ENCODE measurements at regions not wholly inside any gene's neighbourhood (a gene's known extent, or its start where the extent isn't known, plus 50 kb on each side); places are given as distances from the start of the nearest gene placed in this dataset.

GRCh38 chr2:195594248-195594647 is 62.8 kb upstream of the SLC39A10 start:
- Mint-ChIP-seq H3K4me3 (ENCODE audit: unreplicated experiment) (no peak overlapping the region), H3K9me3 (ENCODE audit: unreplicated experiment) (no peaks in the 10 kb centered on the region), H3K36me3 (ENCODE audit: unreplicated experiment) (no peaks in the 10 kb centered on the region), H3K4me1 (ENCODE audit: unreplicated experiment) (peaks cover 3% of the 10 kb centered on the region), H3K27me3 (ENCODE audit: unreplicated experiment) (no peaks in the 10 kb centered on the region), H3K27ac (ENCODE audit: unreplicated experiment) (no peak overlapping the region)
- no peak for DNase-seq (ENCODE audit: extremely low spot score, unreplicated experiment)
- no peak for TF ChIP-seq CTCF (IDR thresholded peaks at IDR 0.05)

- Mint-ChIP-seq H3K36me3 (ENCODE audit: unreplicated experiment) (no peaks in the 10 kb centered on the region), H3K4me1 (ENCODE audit: unreplicated experiment) (peaks cover 3% of the 10 kb centered on the region), H3K4me3 (ENCODE audit: unreplicated experiment) (no peak overlapping the region), H3K27ac (ENCODE audit: unreplicated experiment) (no peak overlapping the region), H3K27me3 (ENCODE audit: unreplicated experiment) (no peaks in the 10 kb centered on the region), H3K9me3 (ENCODE audit: unreplicated experiment) (no peaks in the 10 kb centered on the region)
- no peak for DNase-seq (ENCODE audit: extremely low spot score, unreplicated experiment)
- no peak for TF ChIP-seq CTCF (IDR thresholded peaks at IDR 0.05)
Measured at GRCh38 chr2:195592105-195592504, 64.9 kb upstream of the SLC39A10 start.

- H3K36me3 Mint-ChIP-seq (ENCODE audit: unreplicated experiment): no peaks in the 10 kb centered on the region
- TF ChIP-seq CTCF (IDR thresholded peaks at IDR 0.05): no peak
- H3K4me1 Mint-ChIP-seq (ENCODE audit: unreplicated experiment): peaks cover 3% of the 10 kb centered on the region
- no peak overlapping the region for H3K27ac Mint-ChIP-seq (ENCODE audit: unreplicated experiment)
- no peaks in the 10 kb centered on the region for H3K27me3 Mint-ChIP-seq (ENCODE audit: unreplicated experiment)
- no peaks in the 10 kb centered on the region for H3K9me3 Mint-ChIP-seq (ENCODE audit: unreplicated experiment)
- H3K4me3 Mint-ChIP-seq (ENCODE audit: unreplicated experiment): no peak overlapping the region
- DNase-seq (ENCODE audit: extremely low spot score, unreplicated experiment): no peak
Measured at GRCh38 chr2:195590861-195591205, 66.2 kb upstream of the SLC39A10 start.

- Mint-ChIP-seq H3K4me3 (ENCODE audit: unreplicated experiment) (no peak overlapping the region), H3K27ac (ENCODE audit: unreplicated experiment) (no peak overlapping the region), H3K36me3 (ENCODE audit: unreplicated experiment) (no peaks in the 10 kb centered on the region), H3K9me3 (ENCODE audit: unreplicated experiment) (no peaks in the 10 kb centered on the region), H3K27me3 (ENCODE audit: unreplicated experiment) (no peaks in the 10 kb centered on the region), H3K4me1 (ENCODE audit: unreplicated experiment) (peaks cover 3% of the 10 kb centered on the region)
- no peak for TF ChIP-seq CTCF (IDR thresholded peaks at IDR 0.05)
- no peak for DNase-seq (ENCODE audit: extremely low spot score, unreplicated experiment)
Measured at GRCh38 chr2:195590199-195590860, 66.7 kb upstream of the SLC39A10 start.

GRCh38 chr2:195587966-195588365 is 69.1 kb upstream of the SLC39A10 start:
- no peak for TF ChIP-seq CTCF (IDR thresholded peaks at IDR 0.05)
- H3K27me3 Mint-ChIP-seq (ENCODE audit: unreplicated experiment): no peaks in the 10 kb centered on the region
- DNase-seq (ENCODE audit: extremely low spot score, unreplicated experiment): no peak
- no peaks in the 10 kb centered on the region for H3K4me1 Mint-ChIP-seq (ENCODE audit: unreplicated experiment)
- no peak overlapping the region for H3K27ac Mint-ChIP-seq (ENCODE audit: unreplicated experiment)
- H3K36me3 Mint-ChIP-seq (ENCODE audit: unreplicated experiment): no peaks in the 10 kb centered on the region
- no peaks in the 10 kb centered on the region for H3K9me3 Mint-ChIP-seq (ENCODE audit: unreplicated experiment)
- no peak overlapping the region for H3K4me3 Mint-ChIP-seq (ENCODE audit: unreplicated experiment)

Data from osteocyte (in vitro differentiated cells).